ENCODE measurements at regions not wholly inside any gene's neighbourhood (a gene's known extent, or its start where the extent isn't known, plus 50 kb on each side); places are given as distances from the start of the nearest gene placed in this dataset.

DNA sequence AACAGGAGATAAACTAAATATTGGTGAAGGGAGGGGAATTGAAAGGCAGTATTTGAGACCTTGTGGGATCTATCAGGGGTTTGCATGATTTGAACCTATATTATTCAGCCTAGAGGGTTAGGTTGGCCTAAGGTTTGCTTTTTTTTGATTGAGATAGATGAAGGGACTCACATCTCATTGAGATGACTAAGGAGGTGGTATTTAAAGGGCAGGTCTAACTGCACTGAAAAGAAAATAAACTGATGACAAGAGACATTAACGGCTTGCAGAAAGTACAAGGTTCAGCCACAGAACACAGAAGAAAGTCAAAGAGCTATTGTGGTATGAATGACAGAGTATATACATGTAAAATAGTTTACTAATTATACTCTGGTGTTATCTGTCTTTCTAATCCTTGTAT is 412.7 kb downstream of the CDH10 start:
- TF ChIP-seq, protein P1, sequence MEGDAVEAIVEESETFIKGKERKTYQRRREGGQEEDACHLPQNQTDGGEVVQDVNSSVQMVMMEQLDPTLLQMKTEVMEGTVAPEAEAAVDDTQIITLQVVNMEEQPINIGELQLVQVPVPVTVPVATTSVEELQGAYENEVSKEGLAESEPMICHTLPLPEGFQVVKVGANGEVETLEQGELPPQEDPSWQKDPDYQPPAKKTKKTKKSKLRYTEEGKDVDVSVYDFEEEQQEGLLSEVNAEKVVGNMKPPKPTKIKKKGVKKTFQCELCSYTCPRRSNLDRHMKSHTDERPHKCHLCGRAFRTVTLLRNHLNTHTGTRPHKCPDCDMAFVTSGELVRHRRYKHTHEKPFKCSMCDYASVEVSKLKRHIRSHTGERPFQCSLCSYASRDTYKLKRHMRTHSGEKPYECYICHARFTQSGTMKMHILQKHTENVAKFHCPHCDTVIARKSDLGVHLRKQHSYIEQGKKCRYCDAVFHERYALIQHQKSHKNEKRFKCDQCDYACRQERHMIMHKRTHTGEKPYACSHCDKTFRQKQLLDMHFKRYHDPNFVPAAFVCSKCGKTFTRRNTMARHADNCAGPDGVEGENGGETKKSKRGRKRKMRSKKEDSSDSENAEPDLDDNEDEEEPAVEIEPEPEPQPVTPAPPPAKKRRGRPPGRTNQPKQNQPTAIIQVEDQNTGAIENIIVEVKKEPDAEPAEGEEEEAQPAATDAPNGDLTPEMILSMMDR (IDR thresholded peaks at IDR 0.05; ENCODE audit: poor library complexity, severe bottlenecking): no peak
- no peak for TF ChIP-seq EP300 (conservative IDR thresholded peaks at IDR 0.05; ENCODE audit: poor library complexity, severe bottlenecking)
- TF ChIP-seq TAF1 (IDR thresholded peaks at IDR 0.05; ENCODE audit: low read depth): no peak
